IMR-90 (cell line): ENCODE measurements at regions not wholly inside any gene's neighbourhood (a gene's known extent, or its start where the extent isn't known, plus 50 kb on each side); places are given as distances from the start of the nearest gene placed in this dataset.

Experiments used
- BHLHE40 ChIP-seq: fragments of 150-350 bp; IDR thresholded peaks from 2 replicates; pipeline ENCODE4 v1.6.1; 2016; ENCODE audit warnings: mild to moderate bottlenecking, low read depth, low read length
- CEBPB ChIP-seq: IDR thresholded peaks from 2 replicates; pipeline ENCODE4 v1.6.1; 2012; ENCODE audit warnings: low read depth, low read length, improper control_type of control experiment
- FOS ChIP-seq: fragments of 150-350 bp; IDR thresholded peaks from 2 replicates; pipeline ENCODE4 v1.6.1; 2016; ENCODE audit warnings: low read depth, low read length
- MXI1 ChIP-seq: IDR thresholded peaks from 2 replicates; pipeline ENCODE4 v1.6.1; 2012; ENCODE audit warnings: low read depth, mild to moderate bottlenecking, low read length, moderate library complexity, borderline replicate concordance
- POLR2A ChIP-seq: IDR thresholded peaks from 2 replicates; pipeline ENCODE4 v1.6.1; 2012; ENCODE audit warnings: mild to moderate bottlenecking, low read depth, low read length
- RAD21 ChIP-seq: IDR thresholded peaks from 2 replicates; pipeline ENCODE4 v1.6.1; 2012; ENCODE audit warnings: low read length, improper control_type of control experiment
- RCOR1 ChIP-seq: IDR thresholded peaks from 2 replicates; pipeline ENCODE4 v1.6.1; 2012; ENCODE audit warnings: mild to moderate bottlenecking, low read length, improper control_type of control experiment; ENCODE audit not compliant: insufficient replicate concordance
- RFX5 ChIP-seq: IDR thresholded peaks from 2 replicates; pipeline ENCODE4 v1.8.0; 2012; ENCODE audit warnings: low read depth, mild to moderate bottlenecking, low read length, moderate library complexity
- TF ChIP-seq, protein P1 (sequence below): conservative IDR thresholded peaks from 2 replicates; pipeline ENCODE4 v1.5.1; 2012; ENCODE audit warnings: mild to moderate bottlenecking, low read depth, low read length, improper control_type of control experiment
- TF ChIP-seq, protein P2 (sequence below): fragments of 150-350 bp; IDR thresholded peaks from 2 replicates; pipeline ENCODE4 v1.6.1; 2017; ENCODE audit warnings: mild to moderate bottlenecking, antibody characterized with exemption, low read length, low read depth

DNA sequence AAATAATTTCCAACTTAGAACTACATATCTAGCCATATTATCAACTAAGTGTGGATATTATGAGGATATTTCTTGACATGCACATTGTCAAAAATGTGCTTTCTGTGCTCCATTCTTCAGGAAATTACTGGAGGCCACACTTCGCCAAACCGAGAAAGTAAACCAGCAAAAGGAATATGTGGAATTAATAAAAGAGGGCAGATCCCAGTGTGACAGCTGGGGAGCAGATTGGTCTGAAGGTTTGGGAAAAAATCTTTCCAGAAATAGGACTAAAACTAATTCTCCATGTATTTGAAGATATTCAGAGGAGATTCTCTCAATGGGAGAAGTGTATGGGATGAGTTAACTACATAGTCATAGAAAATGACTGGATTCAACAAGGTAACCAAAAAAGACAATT is 546.9 kb upstream of the API5 start:
- TF ChIP-seq, protein P1, sequence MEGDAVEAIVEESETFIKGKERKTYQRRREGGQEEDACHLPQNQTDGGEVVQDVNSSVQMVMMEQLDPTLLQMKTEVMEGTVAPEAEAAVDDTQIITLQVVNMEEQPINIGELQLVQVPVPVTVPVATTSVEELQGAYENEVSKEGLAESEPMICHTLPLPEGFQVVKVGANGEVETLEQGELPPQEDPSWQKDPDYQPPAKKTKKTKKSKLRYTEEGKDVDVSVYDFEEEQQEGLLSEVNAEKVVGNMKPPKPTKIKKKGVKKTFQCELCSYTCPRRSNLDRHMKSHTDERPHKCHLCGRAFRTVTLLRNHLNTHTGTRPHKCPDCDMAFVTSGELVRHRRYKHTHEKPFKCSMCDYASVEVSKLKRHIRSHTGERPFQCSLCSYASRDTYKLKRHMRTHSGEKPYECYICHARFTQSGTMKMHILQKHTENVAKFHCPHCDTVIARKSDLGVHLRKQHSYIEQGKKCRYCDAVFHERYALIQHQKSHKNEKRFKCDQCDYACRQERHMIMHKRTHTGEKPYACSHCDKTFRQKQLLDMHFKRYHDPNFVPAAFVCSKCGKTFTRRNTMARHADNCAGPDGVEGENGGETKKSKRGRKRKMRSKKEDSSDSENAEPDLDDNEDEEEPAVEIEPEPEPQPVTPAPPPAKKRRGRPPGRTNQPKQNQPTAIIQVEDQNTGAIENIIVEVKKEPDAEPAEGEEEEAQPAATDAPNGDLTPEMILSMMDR: no peak
- TF ChIP-seq RCOR1 (no peak), POLR2A (no peak), FOS (no peak), CEBPB (no peak), MXI1 (no peak), BHLHE40 (no peak), RFX5 (no peak), RAD21 (no peak)
- TF ChIP-seq, protein P2, sequence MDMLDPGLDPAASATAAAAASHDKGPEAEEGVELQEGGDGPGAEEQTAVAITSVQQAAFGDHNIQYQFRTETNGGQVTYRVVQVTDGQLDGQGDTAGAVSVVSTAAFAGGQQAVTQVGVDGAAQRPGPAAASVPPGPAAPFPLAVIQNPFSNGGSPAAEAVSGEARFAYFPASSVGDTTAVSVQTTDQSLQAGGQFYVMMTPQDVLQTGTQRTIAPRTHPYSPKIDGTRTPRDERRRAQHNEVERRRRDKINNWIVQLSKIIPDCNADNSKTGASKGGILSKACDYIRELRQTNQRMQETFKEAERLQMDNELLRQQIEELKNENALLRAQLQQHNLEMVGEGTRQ: no peak
